Neural crest cell (in vitro differentiated cells): ENCODE measurements at regions not wholly inside any gene's neighbourhood (a gene's known extent, or its start where the extent isn't known, plus 50 kb on each side); places are given as distances from the start of the nearest gene placed in this dataset.

Source experiments
- DNase-seq: peaks from one replicate; pipeline ENCODE4 v3.0.0; 2021; ENCODE audit warnings: low read depth, mixed read lengths, low spot score
- H3K27ac Mint-ChIP-seq: one replicate; pipeline ENCODE4 v1.8.0; 2021; ENCODE audit warnings: mild to moderate bottlenecking, mixed read lengths; ENCODE audit not compliant: unreplicated experiment
- H3K27me3 Mint-ChIP-seq: 2 replicates; pipeline ENCODE4 v1.8.0; 2021; ENCODE audit warnings: low read depth, mild to moderate bottlenecking, mixed read lengths
- H3K36me3 Mint-ChIP-seq: 2 replicates; pipeline ENCODE4 v1.8.0; 2021; ENCODE audit warnings: low read depth, mild to moderate bottlenecking, mixed read lengths
- H3K4me1 Mint-ChIP-seq: 2 replicates; pipeline ENCODE4 v1.8.0; 2021; ENCODE audit warnings: mixed read lengths
- H3K4me3 Mint-ChIP-seq: one replicate; pipeline ENCODE4 v1.8.0; 2021; ENCODE audit warnings: mild to moderate bottlenecking, mixed read lengths
- H3K9me3 Mint-ChIP-seq: 2 replicates; pipeline ENCODE4 v1.8.0; 2021; ENCODE audit warnings: mixed read lengths
- CTCF ChIP-seq: fragments of 200-600 bp; sonication (generic); conservative IDR thresholded peaks from 2 replicates; pipeline ENCODE4 v1.5.0; 2021; ENCODE audit warnings: antibody characterized with exemption, mild to moderate bottlenecking

- Mint-ChIP-seq H3K36me3 (no peaks in the 10 kb centered on the region), H3K27me3 (no peaks in the 10 kb centered on the region), H3K27ac (no peak overlapping the region), H3K4me1 (peaks cover 21% of the 10 kb centered on the region), H3K9me3 (no peaks in the 10 kb centered on the region), H3K4me3 (no peak overlapping the region)
- TF ChIP-seq CTCF: no peak
- no peak for DNase-seq
These were observed 217.1 kb upstream of the ZMIZ1 start for GRCh38 chr10:78851647-78852046.

GRCh38 chr10:78852466-78853240 is 216.1 kb upstream of the ZMIZ1 start:
- Mint-ChIP-seq H3K4me1 (peaks cover 13% of the 10 kb centered on the region), H3K27me3 (no peaks in the 10 kb centered on the region), H3K36me3 (no peaks in the 10 kb centered on the region), H3K4me3 (no peak overlapping the region), H3K9me3 (no peaks in the 10 kb centered on the region), H3K27ac (no peak overlapping the region)
- DNase-seq: no peak
- peak; percentile 39 for TF ChIP-seq CTCF

GRCh38 chr10:78853864-78854263 is 214.9 kb upstream of the ZMIZ1 start:
- Mint-ChIP-seq H3K36me3 (no peaks in the 10 kb centered on the region), H3K27ac (no peak overlapping the region), H3K4me3 (no peak overlapping the region), H3K9me3 (no peaks in the 10 kb centered on the region), H3K27me3 (no peaks in the 10 kb centered on the region), H3K4me1 (peaks cover 10% of the 10 kb centered on the region)
- no peak for TF ChIP-seq CTCF
- DNase-seq: no peak

GRCh38 chr10:78856421-78856820 is 212.3 kb upstream of the ZMIZ1 start:
- no peak overlapping the region for H3K4me3 Mint-ChIP-seq
- DNase-seq: no peak
- no peaks in the 10 kb centered on the region for H3K36me3 Mint-ChIP-seq
- no peak overlapping the region for H3K27ac Mint-ChIP-seq
- peaks cover 8% of the 10 kb centered on the region for H3K4me1 Mint-ChIP-seq
- TF ChIP-seq CTCF: no peak
- H3K9me3 Mint-ChIP-seq: no peaks in the 10 kb centered on the region
- H3K27me3 Mint-ChIP-seq: no peaks in the 10 kb centered on the region

GRCh38 chr10:78857193-78857592 is 211.6 kb upstream of the ZMIZ1 start:
- DNase-seq: no peak
- peaks cover 5% of the 10 kb centered on the region for H3K4me1 Mint-ChIP-seq
- H3K9me3 Mint-ChIP-seq: no peaks in the 10 kb centered on the region
- no peak for TF ChIP-seq CTCF
- H3K4me3 Mint-ChIP-seq: no peak overlapping the region
- no peak overlapping the region for H3K27ac Mint-ChIP-seq
- no peaks in the 10 kb centered on the region for H3K27me3 Mint-ChIP-seq
- H3K36me3 Mint-ChIP-seq: no peaks in the 10 kb centered on the region
